H1 (cell line): ENCODE measurements at regions not wholly inside any gene's neighbourhood (a gene's known extent, or its start where the extent isn't known, plus 50 kb on each side); places are given as distances from the start of the nearest gene placed in this dataset.

Experiments used
- ASH2L ChIP-seq: fragments of 200-600, 300-600 bp; sonication (generic); IDR thresholded peaks from one replicate; pipeline ENCODE4 v1.7.1; 2017; ENCODE audit warnings: low read length
- CHD7 ChIP-seq: fragments of 300-600 bp; sonication (generic); IDR thresholded peaks from 2 replicates; pipeline ENCODE4 v1.7.1; 2012; ENCODE audit warnings: low read length, moderate library complexity, mild to moderate bottlenecking, inconsistent platforms; ENCODE audit not compliant: insufficient replicate concordance
- E2F6 ChIP-seq: IDR thresholded peaks from 2 replicates; pipeline ENCODE4 v1.6.1; 2012; ENCODE audit warnings: inconsistent platforms
- KDM1A ChIP-seq: fragments of 200-600, 300-600 bp; sonication (generic); IDR thresholded peaks from 2 replicates; pipeline ENCODE4 v1.7.1; 2016; ENCODE audit warnings: mild to moderate bottlenecking, low read length, borderline replicate concordance
- KDM4A ChIP-seq: IDR thresholded peaks from one replicate; pipeline ENCODE4 v1.7.1; 2012; ENCODE audit warnings: low read depth, mild to moderate bottlenecking, moderate library complexity, low read length, inconsistent platforms; ENCODE audit not compliant: severe bottlenecking
- NANOG ChIP-seq: IDR thresholded peaks from 2 replicates; pipeline ENCODE4 v1.6.1; 2011; ENCODE audit warnings: low read length, low read depth, mild to moderate bottlenecking, inconsistent platforms; ENCODE audit not compliant: insufficient read depth, poor library complexity, severe bottlenecking
- RAD21 ChIP-seq, 2 experiments: IDR thresholded peaks in 1 of 2; conservative IDR thresholded peaks in 1 of 2; 2 replicates each; pipeline ENCODE4 v1.6.1; 2011; ENCODE audit warnings: low read depth in 2 of 2, low read length in 2 of 2, improper control_type of control experiment in 1 of 2, inconsistent platforms in 1 of 2, mild to moderate bottlenecking in 1 of 2, moderate library complexity in 1 of 2
- RNF2 ChIP-seq: fragments of 200-900, 300-1000 bp; sonication (generic); IDR thresholded peaks from 2 replicates; pipeline ENCODE4 v1.7.1; 2016; ENCODE audit warnings: borderline replicate concordance, low read depth, mild to moderate bottlenecking, antibody characterized with exemption, low read length; ENCODE audit not compliant: poor library complexity, severe bottlenecking; ENCODE audit errors: missing control alignments
- SIX5 ChIP-seq: IDR thresholded peaks from 2 replicates; pipeline ENCODE4 v1.6.1; 2011; ENCODE audit warnings: mild to moderate bottlenecking, low read depth, low read length
- SP4 ChIP-seq: IDR thresholded peaks from 2 replicates; pipeline ENCODE4 v1.6.1; 2012; ENCODE audit warnings: low read length, inconsistent platforms
- SUZ12 ChIP-seq: fragments of 200-600 bp; sonication (generic); IDR thresholded peaks from 2 replicates; pipeline ENCODE4 v1.6.1; 2012; ENCODE audit warnings: mild to moderate bottlenecking, inconsistent platforms, low read length, moderate library complexity, mixed read lengths

GRCh38 chr5:67462147-67462546 lies 265.5 kb upstream of the CD180 start (continued):
- no peak for TF ChIP-seq CHD7
- no peak for TF ChIP-seq KDM1A
- no peak for TF ChIP-seq NANOG
- TF ChIP-seq SP4, result no peak
- no peak for TF ChIP-seq RNF2
- TF ChIP-seq E2F6, result no peak
- no peak for TF ChIP-seq KDM4A
- no peak for TF ChIP-seq SUZ12
- no peak for TF ChIP-seq RAD21 (IDR thresholded peaks at IDR 0.05 in 1 of 2, conservative IDR thresholded peaks at IDR 0.05 in 1 of 2; ENCODE audit: low read depth in 2 of 2, low read length in 2 of 2)
- no peak for TF ChIP-seq SIX5
- TF ChIP-seq ASH2L, result no peak
